Left lobe of liver (tissue), 2 donors: ENCODE measurements at regions not wholly inside any gene's neighbourhood (a gene's known extent, or its start where the extent isn't known, plus 50 kb on each side); places are given as distances from the start of the nearest gene placed in this dataset.
"Not testable (repeated sequence)": the region's sequence is repeated elsewhere in the genome, so short reads cannot be mapped to it uniquely, and the experiment has no call there.

Experiments
- ATAC-seq: fragments of 200-7000 bp; cut with Tn5 transposase; one replicate; pipeline ENCODE4 v1.9.1; 2020; ENCODE audit warnings: mild to moderate bottlenecking, moderate library complexity
- DNase-seq: peaks from one replicate; pipeline ENCODE4 v3.0.0-alpha.2; 2020; ENCODE audit warnings: low spot score
- donor health status: DM: no; HTN: no; CAD: no; lungs with moderate emphysema.
- donor health status: DM: no; HTN: yes; CAD: no.

- ATAC-seq = no peak
- DNase-seq = no peak
Observed at GRCh38 chr21:25273959-25274358, 333.3 kb downstream of the MRPL39 start.

GRCh38 chr21:25254491-25255174 is 352.6 kb downstream of the MRPL39 start:
- DNase-seq = no peak
- ATAC-seq = no peak

GRCh38 chr21:25246546-25246945 is 360.7 kb downstream of the MRPL39 start:
- ATAC-seq (no peak), DNase-seq (no peak)

DNA sequence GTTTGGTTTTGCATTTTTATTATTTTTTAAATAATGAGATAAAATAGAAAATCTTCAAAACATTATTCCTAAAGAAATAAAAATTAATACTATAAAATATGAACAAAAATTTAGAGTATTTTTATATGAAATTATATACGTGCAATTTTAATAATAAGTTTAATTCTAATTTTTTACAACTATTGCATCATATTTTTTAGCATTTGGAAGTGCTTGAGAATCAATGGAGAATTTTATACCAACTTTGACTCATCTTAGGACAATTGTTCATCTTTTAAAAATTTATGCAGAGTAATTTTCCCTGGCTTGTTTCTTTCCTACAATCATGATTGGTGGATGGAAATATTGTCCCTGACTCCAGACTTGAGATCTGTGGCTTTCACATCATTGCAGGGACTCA is 362.5 kb downstream of the MRPL39 start:
- no peak for ATAC-seq
- no peak for DNase-seq

GRCh38 chr21:25243808-25244207 is 363.5 kb downstream of the MRPL39 start:
- no peak for DNase-seq

DNA sequence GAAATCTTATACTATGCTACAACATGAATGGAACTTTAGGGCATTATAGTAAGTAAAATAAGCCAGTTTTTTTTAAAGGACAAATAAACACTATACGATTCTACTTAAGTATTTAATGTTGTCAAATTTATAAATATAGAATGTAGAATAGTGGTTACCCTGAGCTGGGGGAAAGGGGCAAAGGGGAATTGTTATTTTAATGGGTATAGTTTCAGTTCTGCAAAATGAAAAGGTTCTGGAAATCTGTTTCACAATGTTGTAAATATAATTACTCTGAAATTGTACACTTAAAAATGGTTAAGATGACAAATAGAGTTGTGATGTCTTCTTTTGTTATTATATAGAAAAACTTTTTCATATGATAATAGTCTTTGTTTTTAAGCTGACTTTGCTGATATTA is 366.3 kb downstream of the MRPL39 start:
- DNase-seq = no peak
- ATAC-seq = no peak

More at GRCh38 chr21:25243808-25244207, 363.5 kb downstream of the MRPL39 start:
- ATAC-seq = no peak

DNA sequence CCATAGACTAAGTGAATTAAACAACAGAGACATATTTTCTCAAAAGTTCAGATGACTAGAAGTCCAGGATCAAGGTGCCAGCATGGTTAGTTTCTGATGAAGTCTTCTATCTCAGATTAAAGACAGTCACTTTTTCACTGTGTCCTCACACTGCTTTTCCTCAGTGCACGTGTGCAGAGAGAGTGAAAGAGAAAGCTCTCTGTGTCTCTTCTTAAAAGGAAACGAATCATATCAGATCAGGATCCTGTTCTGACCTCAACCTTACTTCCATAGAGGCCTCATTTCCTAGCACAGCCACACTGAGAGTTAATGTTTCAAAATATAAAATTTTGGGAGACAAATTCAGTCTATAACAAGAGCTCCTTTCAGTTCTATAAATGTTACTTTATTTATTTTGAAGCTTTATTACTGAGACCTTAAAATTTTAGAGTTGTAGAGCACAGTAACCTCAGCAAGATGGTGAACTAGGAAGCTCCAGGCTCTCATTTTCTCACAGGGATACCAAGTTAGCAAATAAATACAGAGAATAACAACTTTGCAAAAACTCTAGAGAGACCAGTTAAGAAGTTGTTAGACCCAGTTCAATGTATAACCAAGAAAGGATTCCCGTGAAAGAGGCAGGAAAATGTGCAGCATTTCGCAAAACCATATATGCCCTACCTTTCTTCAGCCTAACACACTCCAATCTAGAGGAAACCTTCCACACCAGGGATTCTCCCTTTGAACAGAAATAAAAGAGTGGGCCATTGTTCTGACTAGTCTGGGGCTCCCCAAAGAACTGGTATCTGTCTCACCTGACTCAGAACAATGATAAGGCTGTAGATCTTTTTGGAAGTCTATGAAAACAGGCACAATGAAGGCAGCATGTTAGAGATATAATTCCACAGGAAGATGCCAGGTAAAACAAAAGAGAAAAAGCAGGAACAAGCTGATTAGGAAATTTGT is 372.2 kb downstream of the MRPL39 start:
- DNase-seq (no peak), ATAC-seq (peak; percentile 26)

DNA sequence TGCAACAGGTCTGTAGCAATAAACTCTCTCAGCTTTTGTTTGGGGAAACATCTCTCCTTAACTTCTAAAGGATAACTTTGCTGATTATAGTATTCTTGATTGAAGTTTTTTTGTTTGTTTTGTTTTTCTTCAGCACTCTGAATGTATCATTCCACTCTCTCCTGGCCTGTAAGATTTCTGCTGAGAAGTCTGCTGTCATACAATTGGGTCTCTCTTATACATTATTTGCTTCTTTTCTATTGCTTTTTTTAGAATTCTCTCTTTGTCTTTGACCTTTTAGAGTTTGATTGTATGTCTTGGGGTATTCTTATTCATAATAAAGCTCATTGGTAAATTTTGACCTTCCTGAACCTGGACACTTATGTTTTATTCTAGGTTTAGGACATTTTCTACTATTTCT is 386.3 kb downstream of the MRPL39 start:
- DNase-seq (no peak), ATAC-seq (no peak)

GRCh38 chr21:25220169-25220568 is 387.1 kb downstream of the MRPL39 start:
- no peak for DNase-seq
- no peak for ATAC-seq

- DNase-seq (no peak), ATAC-seq (no peak)
Observed at GRCh38 chr21:25215698-25216384, 391.4 kb downstream of the MRPL39 start.

DNA sequence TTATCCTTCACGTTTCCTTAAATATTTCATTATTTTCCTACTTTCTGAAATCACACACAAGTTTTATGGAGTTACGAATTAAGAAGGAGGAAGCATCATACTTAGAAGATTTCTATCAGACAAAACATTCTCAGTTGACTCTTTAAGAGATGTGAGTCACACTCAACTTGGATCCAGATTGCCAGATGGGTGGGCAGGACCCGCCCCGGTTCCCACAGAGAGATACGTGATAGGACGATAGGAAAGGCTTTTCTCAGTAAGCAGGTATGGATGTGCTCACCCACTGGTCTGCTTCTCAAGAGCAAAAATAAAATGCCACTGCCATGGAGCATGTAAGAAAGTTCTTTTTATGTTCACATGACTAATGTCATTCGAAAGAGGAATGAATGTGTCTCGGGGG is 392.6 kb downstream of the MRPL39 start:
- no peak for ATAC-seq
- no peak for DNase-seq

GRCh38 chr21:25199944-25200343 is 407.3 kb downstream of the MRPL39 start:
- no peak for DNase-seq
- no peak for ATAC-seq

DNA sequence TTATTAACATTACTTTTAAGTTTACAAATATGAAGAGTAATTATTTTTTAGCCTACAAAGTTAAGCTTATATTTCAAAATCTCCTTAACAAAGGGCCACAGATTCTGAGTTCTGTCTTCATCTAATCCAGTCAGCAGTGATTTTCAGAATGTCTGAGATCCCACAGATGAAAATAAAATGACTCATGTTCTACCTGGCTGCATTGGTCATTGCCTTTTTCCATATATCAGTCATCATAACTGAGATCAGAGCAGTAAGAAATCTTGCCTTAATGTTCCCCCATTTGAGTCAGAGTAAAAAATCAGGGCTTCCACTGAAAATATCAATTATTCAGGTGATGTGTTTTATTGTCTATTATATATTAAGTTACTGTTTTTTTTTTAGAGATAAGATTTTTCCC is 416.1 kb downstream of the MRPL39 start:
- DNase-seq = no peak

GRCh38 chr21:25189497-25189896 is 417.8 kb downstream of the MRPL39 start:
- ATAC-seq (no peak), DNase-seq (no peak)

More for the DNA sequence above, 416.1 kb downstream of the MRPL39 start:
- ATAC-seq = no peak

GRCh38 chr21:25188677-25189079 is 418.6 kb downstream of the MRPL39 start:
- ATAC-seq (peak; percentile 69), DNase-seq (no peak)

- ATAC-seq (peak; percentile 90), DNase-seq (peak; percentile 62)
Observed at GRCh38 chr21:25186273-25186672, 421.0 kb downstream of the MRPL39 start.

GRCh38 chr21:25183577-25183976 is 423.7 kb downstream of the MRPL39 start:
- ATAC-seq = peak; percentile 52
- DNase-seq = no peak

GRCh38 chr21:25181690-25182089 is 425.6 kb downstream of the MRPL39 start:
- DNase-seq, ATAC-seq: not testable (repeated sequence)

GRCh38 chr21:25179116-25179515 is 428.2 kb downstream of the MRPL39 start:
- DNase-seq = no peak
- ATAC-seq = no peak

- ATAC-seq (no peak), DNase-seq (no peak)
Observed at GRCh38 chr21:25176637-25177412, 430.5 kb downstream of the MRPL39 start.

DNA sequence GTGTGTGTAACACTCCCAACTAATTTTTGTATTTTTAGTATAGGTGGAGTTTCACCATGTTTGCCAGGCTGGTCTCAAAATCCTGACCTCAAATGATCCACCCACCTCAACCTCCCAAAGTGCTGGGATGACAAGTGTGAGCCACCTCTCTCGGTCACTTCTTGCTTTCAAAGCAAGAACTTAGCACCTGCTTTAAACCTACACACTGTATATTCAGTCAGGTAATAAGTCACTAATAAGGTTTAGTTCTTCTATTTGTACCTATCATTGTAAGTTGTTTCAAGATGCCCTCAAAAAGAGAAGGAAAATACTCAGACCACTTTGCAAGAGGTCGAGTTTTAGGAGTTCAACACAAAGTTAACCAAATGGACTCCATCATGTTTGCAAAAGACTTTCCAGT is 431.3 kb downstream of the MRPL39 start:
- ATAC-seq (no peak), DNase-seq (no peak)
